ENCODE measurements at regions not wholly inside any gene's neighbourhood (a gene's known extent, or its start where the extent isn't known, plus 50 kb on each side); places are given as distances from the start of the nearest gene placed in this dataset.

- no peak for DNase-seq (ENCODE audit: low spot score in 2 of 2)
- Histone ChIP-seq H3K9me3 (no peaks in the 10 kb centered on the region), H3K27ac (no peak overlapping the region), H3K36me3 (no peaks in the 10 kb centered on the region), H3K4me3 (no peak overlapping the region), H3K4me1 (peaks cover 0 to 14% (median 0%) of the 10 kb centered on the region in 4 donors), H3K27me3 (no peaks in the 10 kb centered on the region)
- TF ChIP-seq CTCF (IDR thresholded peaks at IDR 0.05) (no peak), EP300 (IDR thresholded peaks at IDR 0.05) (no peak), POLR2A (IDR thresholded peaks at IDR 0.05) (no peak)
- WGBS, 2 donors = 68 to 79% methylated on average over 8 to 10 of the region's 10 CpGs
These were observed 333.3 kb downstream of the BCOR start for GRCh38 chrX:39764441-39764914.

GRCh38 chrX:39765327-39765726, 332.4 kb downstream of the BCOR start:
- H3K9me3 ChIP-seq = no peaks in the 10 kb centered on the region
- H3K4me1 ChIP-seq = peaks cover 0 to 7% (median 0%) of the 10 kb centered on the region in 4 donors
- no peaks in the 10 kb centered on the region for H3K27me3 ChIP-seq
- 76 to 82% methylated on average over 7 of the region's 7 CpGs for WGBS, 2 donors
- no peaks in the 10 kb centered on the region for H3K36me3 ChIP-seq
- no peak overlapping the region for H3K4me3 ChIP-seq
- TF ChIP-seq EP300 (IDR thresholded peaks at IDR 0.05) (no peak), CTCF (IDR thresholded peaks at IDR 0.05) (no peak), POLR2A (IDR thresholded peaks at IDR 0.05) (no peak)
- no peak overlapping the region for H3K27ac ChIP-seq
- no peak for DNase-seq (ENCODE audit: low spot score in 2 of 2)

GRCh38 chrX:39766085-39766726, 331.6 kb downstream of the BCOR start:
- Histone ChIP-seq H3K9me3 (no peaks in the 10 kb centered on the region), H3K4me1 (no peaks in the 10 kb centered on the region), H3K27ac (no peak overlapping the region), H3K4me3 (no peak overlapping the region), H3K36me3 (no peaks in the 10 kb centered on the region), H3K27me3 (no peaks in the 10 kb centered on the region)
- no peak for TF ChIP-seq EP300 (IDR thresholded peaks at IDR 0.05)
- no peak for TF ChIP-seq POLR2A (IDR thresholded peaks at IDR 0.05)
- no peak for DNase-seq (ENCODE audit: low spot score in 2 of 2)
- 77 to 88% methylated on average over 9 to 10 of the region's 10 CpGs for WGBS, 2 donors

GRCh38 chrX:39766855-39767254, 330.9 kb downstream of the BCOR start:
- Histone ChIP-seq H3K27me3 (peaks cover 0 to under 1% of the 10 kb centered on the region in 2 donors), H3K9me3 (no peaks in the 10 kb centered on the region), H3K4me1 (peaks cover 0 to 2% (median 0%) of the 10 kb centered on the region in 4 donors), H3K27ac (no peak overlapping the region), H3K36me3 (no peaks in the 10 kb centered on the region), H3K4me3 (no peak overlapping the region)
- 48% methylated on average over 8 of the region's 8 CpGs; no CpG with 5 or more reads in 1 of the 2 donors for WGBS, 2 donors
- no peak for TF ChIP-seq CTCF (IDR thresholded peaks at IDR 0.05)
- TF ChIP-seq EP300 (IDR thresholded peaks at IDR 0.05) = no peak
- TF ChIP-seq POLR2A (IDR thresholded peaks at IDR 0.05) = no peak
- no peak for DNase-seq (ENCODE audit: low spot score in 2 of 2)

GRCh38 chrX:39767446-39767845, 330.3 kb downstream of the BCOR start:
- H3K27me3 ChIP-seq = peaks cover 0 to 4% of the 10 kb centered on the region in 2 donors
- 58 to 76% methylated on average over 9 of the region's 9 CpGs for WGBS, 2 donors
- H3K9me3 ChIP-seq = no peaks in the 10 kb centered on the region
- peaks cover 0 to 8% (median under 1%) of the 10 kb centered on the region in 4 donors for H3K4me1 ChIP-seq
- H3K4me3 ChIP-seq = no peak overlapping the region
- no peak for TF ChIP-seq CTCF (IDR thresholded peaks at IDR 0.05)
- no peak for TF ChIP-seq EP300 (IDR thresholded peaks at IDR 0.05)
- no peak for TF ChIP-seq POLR2A (IDR thresholded peaks at IDR 0.05)
- DNase-seq (ENCODE audit: low spot score in 2 of 2) = no peak
- no peaks in the 10 kb centered on the region for H3K36me3 ChIP-seq
- no peak overlapping the region for H3K27ac ChIP-seq
